ENCODE measurements at regions not wholly inside any gene's neighbourhood (a gene's known extent, or its start where the extent isn't known, plus 50 kb on each side); places are given as distances from the start of the nearest gene placed in this dataset.

- no peak for TF ChIP-seq JUND (IDR thresholded peaks at IDR 0.05; ENCODE audit: low read length)
- no peak for TF ChIP-seq BRCA1 (IDR thresholded peaks at IDR 0.05; ENCODE audit: low read depth, low read length)
- no peak for TF ChIP-seq ASH2L (IDR thresholded peaks at IDR 0.05; ENCODE audit: low read length)
- TF ChIP-seq SIX5 (IDR thresholded peaks at IDR 0.05; ENCODE audit: low read depth, low read length) = no peak
Observed at GRCh38 chr1:19536519-19536918, 51.2 kb upstream of the CAPZB start (continued).

Data from H1 (cell line).